AG04450 (cell line): ENCODE measurements at regions not wholly inside any gene's neighbourhood (a gene's known extent, or its start where the extent isn't known, plus 50 kb on each side); places are given as distances from the start of the nearest gene placed in this dataset.
"Not testable (repeated sequence)": the region's sequence is repeated elsewhere in the genome, so short reads cannot be mapped to it uniquely, and the experiment has no call there.

Source experiments
- CTCF ChIA-PET: fragments of 300-600, 350-600 bp; formaldehyde crosslinking; extraction: SDS; loops from one replicate; lab custom pipeline; 2022; ENCODE audit warnings: antibody characterized with exemption, inconsistent platforms; lab: Charles Lee
- POLR2A ChIA-PET: fragments of 350-600 bp; formaldehyde crosslinking; extraction: SDS; loops from one replicate; lab custom pipeline; 2021; ENCODE audit warnings: antibody characterized with exemption, inconsistent platforms; lab: Yijun Ruan, JAX
- DNase-seq: peaks from one replicate; pipeline ENCODE4 v3.0.0-alpha.2; 2011; ENCODE audit warnings: low read depth, low spot score
- H3K27ac ChIP-seq: one replicate; pipeline ENCODE4 v1.5.1; 2012; ENCODE audit warnings: low read depth, low read length, control low read depth
- H3K27me3 ChIP-seq: one replicate; pipeline ENCODE4 v1.6.0; 2012; ENCODE audit warnings: low read length; ENCODE audit not compliant: control insufficient read depth, insufficient read depth
- H3K4me3 ChIP-seq: 2 replicates; pipeline ENCODE4 v1.5.1; 2011; ENCODE audit warnings: mild to moderate bottlenecking, low read depth, low read length, control low read depth
- H3K9me3 ChIP-seq: 2 replicates; pipeline ENCODE4 v1.5.1; 2012; ENCODE audit warnings: low read length; ENCODE audit not compliant: control insufficient read depth, insufficient read depth
- TF ChIP-seq, protein P1 (sequence below): IDR thresholded peaks from 2 replicates; pipeline ENCODE4 v1.5.1; 2011; ENCODE audit warnings: low read depth, low read length, control low read depth, inconsistent platforms

DNA sequence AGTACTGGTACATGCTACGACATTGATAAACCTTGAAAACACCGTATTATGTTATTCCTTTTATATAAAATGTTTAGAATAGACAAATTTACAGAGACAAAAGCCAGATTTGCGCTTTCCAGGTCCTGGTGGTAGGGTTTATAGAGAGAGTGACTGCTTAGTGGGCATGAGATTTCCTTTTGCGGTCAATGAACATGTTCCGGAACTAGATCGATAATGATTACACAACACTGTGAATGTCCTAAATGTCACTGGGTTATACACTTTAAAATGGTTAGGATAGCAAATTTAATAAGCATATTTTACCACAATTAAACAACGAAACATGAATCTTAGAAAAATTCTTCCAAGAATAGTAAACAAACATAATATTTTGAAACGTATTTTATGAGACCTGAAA is 77.3 kb downstream of the MAGEA10 start:
- Histone ChIP-seq H3K9me3 (no peaks in the 10 kb centered on the region), H3K4me3 (no peak overlapping the region), H3K27me3 (no peaks in the 10 kb centered on the region), H3K27ac (no peak overlapping the region)
- POLR2A ChIA-PET = no interaction called here
- DNase-seq = no peak
- CTCF ChIA-PET = no interaction called here
- TF ChIP-seq, protein P1, sequence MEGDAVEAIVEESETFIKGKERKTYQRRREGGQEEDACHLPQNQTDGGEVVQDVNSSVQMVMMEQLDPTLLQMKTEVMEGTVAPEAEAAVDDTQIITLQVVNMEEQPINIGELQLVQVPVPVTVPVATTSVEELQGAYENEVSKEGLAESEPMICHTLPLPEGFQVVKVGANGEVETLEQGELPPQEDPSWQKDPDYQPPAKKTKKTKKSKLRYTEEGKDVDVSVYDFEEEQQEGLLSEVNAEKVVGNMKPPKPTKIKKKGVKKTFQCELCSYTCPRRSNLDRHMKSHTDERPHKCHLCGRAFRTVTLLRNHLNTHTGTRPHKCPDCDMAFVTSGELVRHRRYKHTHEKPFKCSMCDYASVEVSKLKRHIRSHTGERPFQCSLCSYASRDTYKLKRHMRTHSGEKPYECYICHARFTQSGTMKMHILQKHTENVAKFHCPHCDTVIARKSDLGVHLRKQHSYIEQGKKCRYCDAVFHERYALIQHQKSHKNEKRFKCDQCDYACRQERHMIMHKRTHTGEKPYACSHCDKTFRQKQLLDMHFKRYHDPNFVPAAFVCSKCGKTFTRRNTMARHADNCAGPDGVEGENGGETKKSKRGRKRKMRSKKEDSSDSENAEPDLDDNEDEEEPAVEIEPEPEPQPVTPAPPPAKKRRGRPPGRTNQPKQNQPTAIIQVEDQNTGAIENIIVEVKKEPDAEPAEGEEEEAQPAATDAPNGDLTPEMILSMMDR = no peak

DNA sequence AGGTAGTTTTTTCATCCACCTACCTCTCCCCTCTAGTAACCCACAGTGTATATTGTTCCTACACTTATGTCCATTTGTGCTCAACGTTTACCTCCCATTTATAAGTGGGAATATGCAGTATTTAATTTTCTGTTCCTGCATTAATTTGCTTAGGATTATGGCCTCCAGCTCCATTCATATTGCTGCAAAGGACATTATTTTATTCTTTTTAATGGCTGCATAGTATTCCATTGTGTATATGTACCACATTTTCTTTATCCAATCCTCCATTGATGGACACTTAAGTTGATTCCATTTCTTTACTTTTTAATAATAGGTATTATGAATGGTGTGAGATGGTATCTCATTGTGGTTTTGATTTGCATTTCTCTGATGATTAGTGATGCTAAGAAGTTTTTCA is 76.1 kb upstream of the GABRE start:
- DNase-seq, H3K9me3 ChIP-seq, POLR2A ChIA-PET, H3K27ac ChIP-seq, H3K27me3 ChIP-seq, H3K4me3 ChIP-seq, CTCF ChIA-PET: not testable (repeated sequence)

DNA sequence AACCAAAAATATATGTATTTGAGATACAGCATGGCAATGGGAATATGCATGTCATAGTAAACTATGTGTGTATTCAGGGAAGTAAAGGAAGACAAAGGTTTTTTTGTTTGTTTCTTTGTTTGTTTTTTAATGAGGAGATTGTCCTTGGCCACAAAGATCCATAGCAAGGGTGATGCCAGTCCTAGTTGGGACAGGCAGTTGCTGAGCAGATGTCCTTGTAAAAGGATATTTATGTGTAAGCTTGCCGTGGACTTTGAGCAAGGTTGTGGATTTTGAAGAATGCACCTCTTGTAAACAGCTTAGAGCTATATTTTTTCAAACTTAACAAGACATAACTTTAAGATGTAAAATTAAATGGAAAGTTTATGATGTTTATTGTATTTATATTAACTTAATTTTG is 69.9 kb upstream of the GABRE start:
- Histone ChIP-seq H3K9me3 (no peaks in the 10 kb centered on the region), H3K4me3 (no peak overlapping the region), H3K27ac (no peak overlapping the region), H3K27me3 (no peaks in the 10 kb centered on the region)
- CTCF ChIA-PET = no interaction called here
- POLR2A ChIA-PET = no interaction called here
- TF ChIP-seq, protein P1 = no peak
- DNase-seq = no peak

- Histone ChIP-seq H3K27ac (no peak overlapping the region), H3K4me3 (no peak overlapping the region), H3K9me3 (no peaks in the 10 kb centered on the region), H3K27me3 (no peaks in the 10 kb centered on the region)
- TF ChIP-seq, protein P1 = no peak
- DNase-seq = no peak
- CTCF ChIA-PET = no interaction called here
- POLR2A ChIA-PET = no interaction called here
Observed at GRCh38 chrX:152038804-152039203, 64.3 kb upstream of the GABRE start.

DNA sequence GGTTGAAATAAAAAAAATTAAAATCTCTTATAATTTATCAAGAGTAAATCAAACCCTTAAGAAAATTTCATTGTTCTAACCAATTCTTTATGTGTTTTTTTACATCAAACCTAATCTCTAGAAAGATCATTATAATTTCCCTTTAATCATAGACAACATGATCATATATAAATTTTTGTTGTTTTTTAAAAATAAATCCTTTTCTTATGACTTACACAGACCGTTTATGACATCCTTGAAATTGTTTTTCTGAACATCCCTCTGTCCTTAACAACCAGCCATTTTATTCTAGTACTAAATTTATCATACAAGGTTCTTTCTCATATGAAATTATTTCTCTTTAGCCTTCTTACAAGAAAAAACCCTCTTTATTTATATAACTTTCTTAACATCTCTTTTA is 62.7 kb upstream of the GABRE start:
- no peaks in the 10 kb centered on the region for H3K9me3 ChIP-seq
- DNase-seq = no peak
- ChIA-PET CTCF (no interaction called here), POLR2A (no interaction called here)
- H3K27me3 ChIP-seq = no peaks in the 10 kb centered on the region
- H3K27ac ChIP-seq = no peak overlapping the region
- TF ChIP-seq, protein P1 = no peak
- H3K4me3 ChIP-seq = no peak overlapping the region

DNA sequence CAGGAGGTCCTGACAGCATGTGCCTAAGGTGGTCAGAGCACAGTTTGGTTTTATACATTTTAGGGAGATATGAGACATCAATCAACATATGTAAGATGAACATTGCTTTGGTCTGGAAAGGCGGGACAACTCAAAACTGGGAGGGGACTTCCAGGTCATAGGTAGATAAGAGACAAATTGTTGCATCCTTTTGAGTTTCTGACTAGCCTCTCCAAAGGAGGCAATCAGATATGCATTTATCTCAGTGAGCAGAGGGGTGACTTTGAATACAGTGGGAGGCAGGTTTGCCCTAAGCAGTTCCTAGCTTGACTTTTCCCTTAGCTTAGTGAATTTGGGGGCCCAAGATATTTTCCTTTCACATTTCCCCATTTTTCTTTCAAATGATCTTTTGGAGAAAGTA is 56.9 kb upstream of the GABRE start:
- CTCF ChIA-PET, H3K9me3 ChIP-seq, POLR2A ChIA-PET, H3K4me3 ChIP-seq, H3K27me3 ChIP-seq, DNase-seq, H3K27ac ChIP-seq: not testable (repeated sequence)
